Kidney (tissue), 13 donors: ENCODE measurements at regions not wholly inside any gene's neighbourhood (a gene's known extent, or its start where the extent isn't known, plus 50 kb on each side); places are given as distances from the start of the nearest gene placed in this dataset.
A peak's percentile ranks its signal among the peaks of the same experiment; 100 is the strongest.

Experiments
- DNase-seq, 5 donors: peaks; one replicate each; pipeline ENCODE4 v3.0.0-alpha.2; 2013 to 2020
- FAIRE-seq: peaks from 2 replicates; lab custom pipeline; 2012; peaks lifted over from hg19 to GRCh38; lab: Jason Lieb, UNC
- H3K27ac ChIP-seq, 2 donors: one replicate each; pipeline ENCODE4 v1.7.0; 2013; ENCODE audit warnings: low read depth in 2 of 2, low read length in 2 of 2, inconsistent platforms in 1 of 2
- H3K27me3 ChIP-seq: one replicate; pipeline ENCODE4 v1.7.1; 2013; ENCODE audit warnings: low read length, inconsistent platforms; ENCODE audit not compliant: control insufficient read depth, insufficient read depth
- H3K36me3 ChIP-seq, 3 donors: one replicate each; pipeline versions ENCODE4 v1.7.0 to v1.7.1; 2013; ENCODE audit warnings: low read length in 3 of 3, control low read depth in 1 of 3, inconsistent platforms in 1 of 3; ENCODE audit not compliant: insufficient read depth in 3 of 3, control insufficient read depth in 2 of 3
- H3K4me1 ChIP-seq, 3 donors: one replicate each; pipeline versions ENCODE4 v1.7.0 to v1.7.1; 2013; ENCODE audit warnings: low read length in 3 of 3, inconsistent platforms in 1 of 3, low read depth in 1 of 3; ENCODE audit not compliant: control insufficient read depth in 2 of 3, insufficient read depth in 2 of 3
- H3K4me3 ChIP-seq, 3 donors: one replicate each; pipeline versions ENCODE4 v1.7.0 to v1.8.1; 2013; ENCODE audit warnings: low read length in 3 of 3, control low read depth in 1 of 3, inconsistent platforms in 1 of 3
- H3K9ac ChIP-seq, 3 donors: one replicate each; pipeline versions ENCODE4 v1.7.0 to v1.7.1; 2013; ENCODE audit warnings: low read length in 3 of 3, control low read depth in 1 of 3, inconsistent platforms in 1 of 3
- H3K9me3 ChIP-seq, 3 donors: one replicate each; pipeline versions ENCODE4 v1.7.0 to v1.7.1; 2013; ENCODE audit warnings: low read length in 3 of 3, control low read depth in 1 of 3, inconsistent platforms in 1 of 3; ENCODE audit not compliant: control insufficient read depth in 2 of 3, insufficient read depth in 1 of 3
- intact Hi-C: fragments of 100-400 bp; cut with DNase I; formaldehyde crosslinking; loops from one replicate; pipeline ENCODE4 v1.11.1; 2022
- TF ChIP-seq, protein P1 (sequence below): IDR thresholded peaks from 3 replicates; pipeline ENCODE4 v1.5.1; 2012; ENCODE audit warnings: mild to moderate bottlenecking, moderate library complexity, borderline replicate concordance; ENCODE audit not compliant: insufficient read depth; ENCODE audit errors: extremely low read depth
- donor health status: control.
- donor health status: control.
- donor health status: control.
- donor health status: control.
- donor health status: control.
- donor health status: DM: yes; HTN: yes; CAD: no.
- donor health status: Normal renal cell carcinoma (clear cell type).

DNA sequence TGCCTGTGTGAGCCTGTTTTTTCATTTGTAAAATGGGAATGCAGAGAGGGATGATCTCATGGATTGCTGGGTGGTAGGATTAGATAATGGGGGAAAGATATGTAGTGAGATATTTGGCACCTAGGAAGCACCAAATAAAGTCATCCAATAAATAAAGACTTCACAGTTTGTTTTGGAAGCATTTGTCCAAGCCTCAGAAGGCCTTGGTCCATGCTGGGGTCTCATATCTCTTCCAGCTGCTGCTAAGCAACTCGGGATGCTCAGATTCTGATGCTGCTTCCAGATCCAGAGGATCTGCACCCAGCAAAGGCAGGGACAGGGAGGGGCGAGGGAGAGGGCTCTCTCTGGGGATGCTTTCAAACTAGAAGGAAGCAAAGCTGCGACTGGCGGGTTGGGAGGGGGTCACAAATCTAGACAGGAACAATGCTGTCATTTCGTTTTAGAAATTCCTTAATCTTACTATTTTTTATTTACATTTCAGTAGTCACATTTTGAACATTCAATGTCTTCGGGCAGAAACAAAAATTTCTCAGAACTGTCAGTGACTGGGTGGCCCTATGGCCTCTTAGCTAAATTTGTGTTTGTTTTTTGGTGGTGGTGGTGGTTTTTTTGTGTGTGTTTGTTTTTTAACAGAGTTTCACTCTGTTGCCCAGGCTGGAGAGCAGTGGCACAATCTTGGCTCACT lies 114.9 kb upstream of the CDH5 start:
- H3K9ac ChIP-seq = no peak overlapping the region
- H3K9me3 ChIP-seq = no peaks in the 10 kb centered on the region
- H3K27ac ChIP-seq = no peak overlapping the region
- TF ChIP-seq, protein P1, sequence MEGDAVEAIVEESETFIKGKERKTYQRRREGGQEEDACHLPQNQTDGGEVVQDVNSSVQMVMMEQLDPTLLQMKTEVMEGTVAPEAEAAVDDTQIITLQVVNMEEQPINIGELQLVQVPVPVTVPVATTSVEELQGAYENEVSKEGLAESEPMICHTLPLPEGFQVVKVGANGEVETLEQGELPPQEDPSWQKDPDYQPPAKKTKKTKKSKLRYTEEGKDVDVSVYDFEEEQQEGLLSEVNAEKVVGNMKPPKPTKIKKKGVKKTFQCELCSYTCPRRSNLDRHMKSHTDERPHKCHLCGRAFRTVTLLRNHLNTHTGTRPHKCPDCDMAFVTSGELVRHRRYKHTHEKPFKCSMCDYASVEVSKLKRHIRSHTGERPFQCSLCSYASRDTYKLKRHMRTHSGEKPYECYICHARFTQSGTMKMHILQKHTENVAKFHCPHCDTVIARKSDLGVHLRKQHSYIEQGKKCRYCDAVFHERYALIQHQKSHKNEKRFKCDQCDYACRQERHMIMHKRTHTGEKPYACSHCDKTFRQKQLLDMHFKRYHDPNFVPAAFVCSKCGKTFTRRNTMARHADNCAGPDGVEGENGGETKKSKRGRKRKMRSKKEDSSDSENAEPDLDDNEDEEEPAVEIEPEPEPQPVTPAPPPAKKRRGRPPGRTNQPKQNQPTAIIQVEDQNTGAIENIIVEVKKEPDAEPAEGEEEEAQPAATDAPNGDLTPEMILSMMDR = no peak
- intact Hi-C loops = no loop called here
- no peaks in the 10 kb centered on the region for H3K36me3 ChIP-seq
- no peak for FAIRE-seq
- peaks cover 0 to 3% (median 0%) of the 10 kb centered on the region in 3 donors for H3K4me1 ChIP-seq
- H3K4me3 ChIP-seq = no peak overlapping the region
- peak in 1 of 5 donors; percentile 43 for DNase-seq
- H3K27me3 ChIP-seq = no peaks in the 10 kb centered on the region

DNA sequence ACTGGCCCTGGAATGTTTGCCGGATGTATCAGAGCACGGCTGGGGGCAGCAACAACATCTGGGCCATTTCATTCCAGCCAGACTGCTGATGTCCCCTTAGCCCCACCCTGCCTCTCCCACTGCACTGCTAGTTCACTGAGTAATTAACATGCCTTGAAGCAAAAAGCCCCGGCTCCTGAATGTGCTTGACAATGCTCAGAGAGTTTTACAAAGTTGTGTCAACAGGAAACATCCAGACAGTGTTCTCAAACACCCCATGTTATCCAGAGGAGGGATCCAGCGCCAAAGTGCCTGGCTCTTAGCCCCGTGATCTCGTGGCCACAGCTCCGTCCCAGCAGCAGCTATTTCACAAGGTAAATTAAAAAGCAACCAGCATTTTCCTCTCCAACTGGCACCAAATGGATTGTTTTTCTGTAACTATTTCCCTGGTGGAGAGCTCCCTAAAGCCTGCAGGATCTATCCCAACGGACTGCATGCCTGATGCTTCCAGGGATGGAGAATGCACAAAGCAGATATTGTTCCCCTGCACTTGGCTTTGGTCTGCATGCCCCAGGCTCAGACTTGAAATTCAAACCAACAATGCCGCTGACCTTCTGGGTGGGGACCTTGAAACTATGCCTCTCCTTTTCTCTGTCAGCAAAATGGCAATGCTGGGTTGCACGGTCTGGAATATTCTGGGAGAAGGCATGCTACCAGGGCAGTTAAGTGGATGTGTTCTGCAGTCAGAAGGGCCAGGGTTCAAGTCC lies 115.6 kb upstream of the CDH5 start:
- TF ChIP-seq, protein P1 = no peak
- H3K4me3 ChIP-seq = no peak overlapping the region
- peaks cover 0 to 3% (median 0%) of the 10 kb centered on the region in 3 donors for H3K4me1 ChIP-seq
- intact Hi-C loops = no loop called here
- DNase-seq = peak; percentile 73 to 91 (median 77)
- H3K9ac ChIP-seq = no peak overlapping the region
- no peaks in the 10 kb centered on the region for H3K27me3 ChIP-seq
- no peaks in the 10 kb centered on the region for H3K9me3 ChIP-seq
- no peaks in the 10 kb centered on the region for H3K36me3 ChIP-seq
- no peak for FAIRE-seq
- no peak overlapping the region for H3K27ac ChIP-seq

DNA sequence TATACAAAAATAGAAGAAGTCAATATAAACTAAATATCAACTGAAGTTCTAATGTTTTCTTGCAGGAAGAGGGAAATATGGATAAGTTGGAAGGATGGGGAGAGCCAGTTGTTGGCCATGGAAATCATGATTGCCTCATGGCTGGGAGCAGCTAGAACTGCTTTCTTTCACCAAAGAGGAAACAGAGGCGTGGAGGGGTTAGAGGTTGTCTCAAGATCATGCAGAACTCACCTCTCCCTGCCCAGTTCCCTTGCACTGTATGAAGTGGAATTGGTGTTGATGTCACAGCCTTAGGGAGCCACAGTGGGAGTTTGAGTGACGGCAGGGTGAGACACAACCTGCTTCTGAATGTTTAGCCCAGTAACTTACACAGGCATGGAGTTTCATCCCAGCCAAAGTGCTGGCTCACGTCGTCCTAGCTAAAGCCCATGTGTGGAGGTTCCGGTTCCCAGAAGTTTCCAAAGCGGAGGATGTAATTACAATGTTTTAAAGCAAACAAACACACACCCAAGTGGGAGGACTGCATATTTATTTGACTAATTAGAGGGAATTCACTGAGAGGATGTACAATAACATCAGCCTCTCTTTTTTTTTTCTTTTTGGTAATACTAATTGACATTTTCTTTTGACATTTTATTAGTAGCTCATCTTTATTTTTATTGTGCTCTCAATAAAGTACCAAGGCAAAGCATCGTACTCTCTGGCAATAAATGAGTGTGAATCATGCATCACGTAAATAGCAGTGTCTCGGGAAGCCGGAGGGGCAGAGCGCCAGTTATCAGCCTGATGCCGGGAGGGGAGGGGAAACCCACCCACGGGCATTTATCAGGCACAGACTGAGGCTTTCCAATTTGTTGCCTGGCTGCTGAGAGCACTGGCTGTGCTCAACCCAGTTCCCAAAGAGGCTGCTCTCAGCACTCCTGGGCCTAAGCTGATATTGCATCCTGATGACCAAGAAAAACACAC lies 118.7 kb upstream of the CDH5 start:
- Histone ChIP-seq H3K36me3 (no peaks in the 10 kb centered on the region), H3K27ac (no peak overlapping the region), H3K9ac (no peak overlapping the region), H3K27me3 (no peaks in the 10 kb centered on the region), H3K4me1 (peaks cover 0 to 3% (median 0%) of the 10 kb centered on the region in 3 donors), H3K9me3 (no peaks in the 10 kb centered on the region), H3K4me3 (no peak overlapping the region)
- DNase-seq (peak in 3 of 5 donors; percentile 43 to 84 (median 84)), FAIRE-seq (peak; percentile 23)
- intact Hi-C loops = no loop called here
- TF ChIP-seq, protein P1 = no peak
